Stimulated activated CD4-positive, alpha-beta T cell treated with anti-CD3 and anti-CD28 coated beads, Interleukin-4, amount 100 ng/mL, for 24 hours (primary cell): ENCODE measurements at regions not wholly inside any gene's neighbourhood (a gene's known extent, or its start where the extent isn't known, plus 50 kb on each side); places are given as distances from the start of the nearest gene placed in this dataset.
"Not testable (repeated sequence)": the region's sequence is repeated elsewhere in the genome, so short reads cannot be mapped to it uniquely, and the experiment has no call there.

Experiments
- DNase-seq: peaks from one replicate; pipeline ENCODE4 v3.0.0-alpha.2; 2020

DNA sequence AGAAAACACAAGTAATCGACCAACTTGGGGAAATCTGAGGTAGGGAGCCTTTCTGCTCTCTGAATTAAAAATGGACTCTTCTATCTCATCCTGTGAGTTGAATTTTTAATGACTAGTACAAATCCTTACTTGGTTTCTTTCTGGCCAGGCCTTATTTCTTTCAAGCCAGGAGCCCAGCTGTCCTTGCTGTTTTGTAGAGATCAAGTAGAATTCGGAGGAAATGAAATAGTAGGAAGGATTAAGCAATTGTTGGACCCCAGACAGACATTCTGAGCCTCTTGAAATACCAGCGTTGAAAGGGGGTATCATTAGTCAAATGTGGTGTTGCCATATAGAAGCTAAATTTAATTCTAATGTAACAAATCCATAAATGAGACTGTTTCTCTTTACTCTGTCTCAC lies 53.7 kb upstream of the SMIM15 start:
- DNase-seq = no peak

DNA sequence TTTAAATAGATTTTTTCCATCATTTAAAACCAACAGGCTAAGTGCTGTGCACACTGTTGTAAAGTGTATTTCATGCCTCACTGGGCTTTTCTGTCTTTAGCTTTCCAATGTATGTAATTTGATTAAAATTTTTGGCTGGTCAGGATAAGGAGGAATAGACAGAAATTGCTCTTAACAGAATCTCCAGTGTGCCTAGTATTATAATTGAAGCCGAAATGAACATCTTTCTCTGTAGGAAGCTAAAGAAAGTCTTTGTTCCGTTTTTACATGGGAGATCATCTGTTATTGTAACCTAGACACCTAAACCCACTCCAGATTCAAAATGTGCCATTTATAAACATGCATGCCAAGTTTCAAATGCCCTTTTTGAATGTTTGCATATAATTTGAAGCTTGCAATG lies 54.5 kb upstream of the SMIM15 start:
- DNase-seq = no peak

DNA sequence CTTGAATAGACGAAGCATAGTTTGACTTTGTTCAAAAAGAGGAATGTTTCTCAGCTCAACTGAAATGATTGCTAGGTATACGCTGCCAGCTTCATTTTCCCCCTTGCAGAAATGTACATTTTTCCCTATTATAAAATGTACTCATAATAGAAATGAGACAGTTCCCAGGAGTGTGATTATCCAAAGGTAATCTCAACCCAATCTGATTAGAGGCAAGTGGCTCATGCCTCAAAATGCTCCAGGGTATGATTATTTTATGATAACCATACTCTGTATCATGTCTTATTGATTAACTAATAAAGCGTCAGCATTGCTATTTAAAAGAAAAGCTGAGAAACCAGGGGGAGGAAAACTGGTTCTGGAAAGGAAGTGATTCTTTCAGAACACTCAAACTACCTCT lies 54.9 kb upstream of the SMIM15 start:
- no peak for DNase-seq

DNA sequence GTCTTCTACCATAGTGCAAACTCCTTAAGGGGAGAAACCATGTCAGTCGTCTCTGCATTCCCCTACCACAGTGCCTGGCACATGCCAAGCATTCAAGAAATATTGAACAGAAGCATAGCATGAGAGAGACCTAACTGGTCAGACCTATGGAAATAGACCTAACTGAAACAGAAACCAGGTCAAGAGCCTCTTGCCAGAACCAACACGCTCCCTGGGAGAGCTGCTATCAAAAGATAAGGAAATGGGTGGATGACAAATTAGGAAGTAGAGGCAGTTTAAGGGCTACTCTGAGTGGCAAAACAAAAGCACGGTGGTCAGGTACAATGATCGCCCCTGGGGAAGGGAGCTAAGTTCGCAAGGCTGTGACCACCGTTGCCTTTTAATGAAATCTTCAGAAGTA lies 66.0 kb upstream of the SMIM15 start:
- DNase-seq = no peak

DNA sequence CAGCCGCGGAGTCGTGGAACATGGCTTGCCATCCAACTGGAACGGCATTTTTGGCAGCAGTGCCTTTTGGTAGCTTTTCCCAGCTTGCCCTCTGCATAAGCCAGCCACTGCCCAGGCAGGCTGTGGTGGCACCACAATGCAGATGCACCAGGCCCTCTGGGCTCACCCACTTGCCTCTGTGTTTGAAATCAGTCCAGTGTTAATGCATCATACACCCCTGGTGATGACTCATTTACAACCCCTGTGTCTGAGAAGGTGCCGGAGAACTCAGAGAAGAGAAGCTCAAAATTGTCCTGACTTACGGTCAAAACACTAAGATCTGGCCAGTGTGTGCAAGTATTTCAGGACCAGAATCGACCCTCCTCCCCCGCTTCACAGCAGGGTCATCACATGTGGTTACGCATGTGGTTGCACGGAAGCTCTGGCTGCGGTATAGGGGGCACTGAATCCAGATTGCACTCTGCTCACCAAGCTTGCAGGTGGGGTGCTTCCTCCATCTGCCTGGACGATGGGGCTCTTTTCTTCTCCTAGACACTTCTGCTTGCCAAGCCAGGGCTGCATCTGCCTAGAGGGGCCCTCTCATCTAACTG lies 66.5 kb upstream of the SMIM15 start:
- no peak for DNase-seq

DNA sequence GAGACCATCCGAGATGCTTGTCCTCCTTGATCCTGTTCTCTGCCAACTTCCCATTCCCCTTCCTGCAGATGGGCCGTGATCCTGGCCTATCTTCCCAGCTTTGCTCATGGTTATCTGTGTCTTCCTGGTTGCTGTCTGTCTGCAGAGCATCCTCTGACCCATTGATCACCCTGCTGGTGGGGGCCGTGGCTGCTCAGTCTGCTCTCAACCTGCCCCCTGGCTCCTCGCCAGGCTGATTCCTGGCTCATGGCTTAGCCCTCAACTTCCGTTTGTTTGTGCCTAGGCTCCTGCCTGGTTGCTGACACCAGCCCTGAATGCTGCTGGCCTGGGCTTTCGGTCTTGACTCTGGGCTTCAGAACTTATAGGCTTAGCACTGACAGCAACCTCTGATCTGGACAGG lies 67.1 kb upstream of the SMIM15 start:
- DNase-seq = no peak

DNA sequence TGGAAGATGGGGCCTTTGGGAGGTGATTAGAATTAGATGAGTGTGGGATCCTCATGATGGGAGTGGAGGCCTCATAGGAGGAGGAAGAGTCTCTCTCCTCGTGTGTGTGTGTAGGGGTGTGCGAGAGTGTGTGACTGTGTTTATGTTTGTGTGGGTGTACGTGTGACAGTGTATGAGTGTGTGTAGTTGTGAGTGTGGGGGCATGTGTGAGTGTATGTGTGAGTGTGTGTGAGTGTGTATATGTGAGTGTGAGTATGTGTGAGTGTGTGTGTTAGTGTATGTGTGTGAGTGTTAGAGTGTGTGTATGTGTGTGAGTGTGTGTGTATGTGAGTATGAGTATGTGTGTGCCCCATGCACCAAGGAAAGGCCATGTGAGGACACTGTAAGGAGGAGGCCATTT lies 68.2 kb upstream of the SMIM15 start:
- no peak for DNase-seq

DNA sequence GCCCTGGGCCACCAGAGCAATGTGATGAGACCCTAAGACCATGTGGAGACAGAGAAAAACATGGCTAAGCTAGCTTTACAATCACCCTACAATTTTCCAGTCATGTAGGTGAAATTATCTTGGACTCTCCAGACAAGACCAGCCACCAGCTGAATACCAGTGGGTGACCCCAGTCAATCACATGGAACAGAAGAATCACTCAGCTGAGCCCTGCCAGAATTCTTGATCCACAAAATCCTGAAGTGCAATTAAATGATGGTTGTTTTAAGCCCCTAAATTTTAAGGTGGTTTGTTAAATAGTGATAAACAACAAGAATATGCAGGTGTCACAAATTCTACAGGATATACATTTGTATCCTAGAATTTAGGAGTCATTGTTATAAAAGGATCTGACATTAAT lies 69.5 kb upstream of the SMIM15 start:
- no peak for DNase-seq

DNA sequence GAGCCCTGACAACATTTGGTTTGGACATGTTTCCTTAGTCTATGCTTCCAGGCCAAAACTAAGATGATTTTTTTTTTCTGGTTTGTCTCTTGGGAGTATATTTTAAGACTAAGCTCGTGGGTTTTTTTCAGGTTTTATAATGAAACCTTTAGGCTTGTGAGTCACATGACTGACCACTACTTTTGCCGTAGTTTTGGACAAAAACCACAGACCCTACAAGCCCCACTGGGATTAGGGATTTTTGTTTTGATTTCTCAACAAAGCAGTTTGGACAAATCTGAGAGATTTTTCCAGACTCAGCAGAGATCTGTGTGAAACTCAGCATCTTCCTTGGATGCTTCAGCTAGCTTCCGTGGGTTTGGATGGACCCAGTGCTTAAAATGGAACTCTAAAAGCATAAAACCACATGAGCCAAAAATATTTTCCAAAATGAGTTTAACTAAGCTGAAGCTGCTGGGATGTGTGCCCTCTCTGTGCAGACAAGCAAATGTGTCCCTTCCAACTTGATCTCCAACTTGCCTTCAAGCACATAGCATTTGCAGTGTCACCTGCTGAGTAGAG lies 70.3 kb upstream of the SMIM15 start:
- DNase-seq = no peak

DNA sequence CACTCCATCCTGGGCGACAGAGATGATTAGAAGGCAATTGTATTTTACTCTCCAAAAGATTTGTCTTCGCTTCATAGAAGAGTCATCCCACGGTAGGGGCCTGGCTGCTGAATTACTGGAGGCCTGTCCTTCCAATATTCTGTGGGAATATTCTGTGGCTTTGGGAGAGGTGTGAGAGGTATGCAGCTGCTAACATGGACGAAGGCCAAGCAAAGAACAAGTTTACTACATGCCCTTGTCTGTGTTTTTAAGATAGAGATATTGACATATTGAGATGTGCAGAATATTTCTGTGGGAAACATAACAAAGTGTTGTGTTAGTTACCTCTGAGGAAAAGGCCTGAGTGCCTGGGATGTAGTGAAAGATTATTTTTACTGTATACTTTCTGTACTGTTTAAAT lies 71.8 kb upstream of the SMIM15 start:
- DNase-seq = no peak

DNA sequence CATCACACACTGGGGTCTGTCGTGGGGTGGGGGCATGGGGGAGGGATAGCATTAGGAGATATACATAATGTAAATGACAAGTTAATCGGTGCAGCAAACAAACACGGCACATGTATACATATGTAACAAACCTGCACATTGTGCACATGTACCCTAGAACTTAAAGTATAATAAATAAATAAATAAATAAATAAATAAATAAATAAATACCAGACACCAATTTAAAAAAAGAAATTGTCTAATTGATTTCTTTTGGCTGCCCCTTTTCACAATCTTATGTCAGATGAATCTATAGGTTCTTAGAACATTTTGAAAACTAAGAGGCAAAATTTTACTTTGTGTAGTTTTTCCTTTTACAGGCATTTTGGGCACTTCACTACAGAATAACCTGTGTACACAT lies 74.4 kb upstream of the SMIM15 start:
- DNase-seq = not testable (repeated sequence)

DNA sequence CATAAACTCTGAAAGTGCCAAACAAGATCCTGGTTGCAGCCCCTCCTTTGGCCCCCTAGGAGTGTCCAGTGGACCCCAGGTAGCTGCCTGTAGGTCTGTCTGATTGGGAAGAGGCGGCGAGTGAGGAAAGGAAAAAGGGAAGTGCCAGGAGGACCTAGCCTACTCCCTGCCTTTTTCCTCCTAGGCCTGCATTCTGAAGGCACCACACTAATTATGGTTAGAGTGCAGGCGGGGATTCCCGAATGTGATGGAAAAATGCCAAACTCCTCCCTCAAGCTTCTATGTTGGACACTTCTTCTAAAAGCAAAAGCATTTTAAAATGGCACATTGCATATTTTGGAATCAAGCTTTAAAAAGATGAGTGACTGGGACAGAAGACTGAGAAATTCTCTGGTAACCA lies 83.2 kb upstream of the SMIM15 start:
- DNase-seq = no peak

DNA sequence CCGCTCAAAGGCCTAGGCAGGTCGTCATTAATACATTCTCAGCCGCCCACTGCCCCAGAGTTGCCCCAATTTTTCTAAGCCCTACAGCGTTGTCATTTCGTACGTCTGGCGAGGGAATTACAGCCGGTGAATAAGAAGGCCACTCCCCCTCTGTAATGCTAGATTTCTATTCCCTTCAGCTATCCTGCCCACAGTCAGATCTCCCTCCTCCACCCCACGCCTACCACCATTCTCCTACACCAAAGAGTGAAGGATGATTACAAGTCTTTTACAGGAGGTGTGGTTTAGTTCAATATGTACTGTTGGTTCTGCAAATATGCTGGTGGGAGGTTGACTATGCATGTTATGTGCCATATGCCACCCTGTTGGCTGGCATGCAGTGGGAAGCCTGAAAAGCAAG lies 83.7 kb upstream of the SMIM15 start:
- no peak for DNase-seq

DNA sequence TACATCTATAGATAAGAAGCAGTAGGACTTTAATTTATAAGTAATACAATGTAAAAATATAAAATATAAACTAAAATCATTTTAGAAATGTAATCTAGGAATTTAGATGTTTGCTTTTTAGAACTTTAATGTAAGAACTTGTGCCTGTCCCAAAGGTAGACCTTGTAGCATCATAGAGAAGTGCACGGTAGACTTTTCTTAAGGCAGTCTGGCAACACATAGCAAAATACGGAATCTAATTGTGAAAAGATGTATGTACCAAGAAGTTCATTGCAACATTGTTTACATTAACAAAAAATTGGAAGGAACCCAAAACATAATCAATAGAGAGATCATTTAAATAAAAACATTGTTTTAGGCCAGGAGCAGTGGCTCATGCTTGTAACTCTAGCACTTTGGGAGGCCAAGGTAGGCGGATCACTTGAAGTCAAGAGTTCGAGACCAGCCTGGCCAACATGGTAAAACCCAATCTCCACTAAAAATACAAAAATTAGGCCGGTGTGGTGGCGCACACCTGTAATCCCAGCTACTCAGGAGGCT lies 84.6 kb upstream of the SMIM15 start:
- no peak for DNase-seq

DNA sequence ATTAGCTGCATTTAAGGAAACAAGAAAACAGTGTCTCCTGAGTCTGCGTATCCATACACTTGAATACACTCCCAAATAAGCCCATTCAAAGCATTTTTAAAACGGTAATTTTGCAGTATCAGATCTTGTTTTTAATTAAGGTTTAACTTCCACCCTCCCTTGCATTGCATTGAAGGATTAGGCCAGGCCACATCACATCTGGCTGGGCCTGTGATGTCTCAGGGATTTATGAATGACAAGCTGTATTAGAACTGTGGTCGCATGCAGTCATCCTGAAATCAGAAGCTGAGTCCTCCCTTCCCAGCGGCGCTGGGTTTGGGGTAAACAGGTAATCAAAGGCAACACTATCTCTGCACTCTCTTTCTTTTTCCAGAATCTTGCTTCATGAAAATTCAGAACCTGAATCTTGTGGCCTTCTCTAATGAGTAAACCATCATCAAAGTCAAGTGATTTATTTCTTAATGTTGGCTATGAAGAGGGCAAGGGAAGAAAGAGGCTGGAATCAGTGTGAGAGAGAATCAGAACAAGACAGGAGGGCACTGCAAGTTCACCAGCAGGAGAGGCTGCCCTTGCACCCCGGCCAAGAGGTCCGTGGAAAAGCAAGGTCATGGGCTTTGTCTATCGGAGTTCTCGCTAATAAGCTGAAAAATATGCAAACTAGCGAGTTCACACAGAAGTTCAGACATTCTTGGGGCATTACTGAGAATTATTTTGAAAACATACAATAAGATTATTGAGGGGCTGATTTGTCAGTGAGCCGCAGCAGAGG lies 80.0 kb upstream of the ZSWIM6 start:
- DNase-seq = no peak

DNA sequence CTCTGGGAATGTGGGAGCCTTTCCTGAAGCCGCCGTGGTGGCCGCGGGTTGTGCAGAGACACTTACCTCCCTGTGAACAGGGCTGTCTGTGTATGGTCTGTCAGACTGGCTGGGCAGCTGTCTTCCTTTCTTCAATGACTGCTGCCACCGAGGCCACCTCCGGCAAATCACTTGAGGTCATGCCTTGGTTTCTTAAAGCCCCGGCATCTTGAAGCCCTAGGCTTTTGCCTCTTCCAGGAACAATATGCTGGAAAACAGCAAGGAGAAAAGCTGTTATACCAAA lies 79.5 kb upstream of the ZSWIM6 start:
- DNase-seq = no peak

DNA sequence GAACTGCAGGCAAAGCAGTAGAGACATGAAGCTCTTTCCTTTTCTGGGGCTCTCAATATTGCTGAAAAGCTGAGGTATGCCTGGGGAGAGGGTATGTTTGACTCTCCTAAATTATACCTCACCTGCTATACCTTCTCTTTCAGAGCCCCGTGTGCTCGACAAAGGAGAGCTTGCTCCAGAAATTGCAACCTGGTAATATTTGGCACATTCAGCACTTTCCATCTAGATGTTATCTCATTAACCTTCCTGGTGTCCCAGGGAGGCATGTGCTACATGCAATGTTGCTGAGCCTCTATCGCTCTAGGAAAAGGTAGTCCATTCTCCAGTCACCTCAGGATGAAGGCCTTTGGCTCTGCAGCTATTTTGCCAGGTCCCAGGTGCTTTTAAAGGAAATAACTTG lies 78.5 kb upstream of the ZSWIM6 start:
- DNase-seq = no peak

DNA sequence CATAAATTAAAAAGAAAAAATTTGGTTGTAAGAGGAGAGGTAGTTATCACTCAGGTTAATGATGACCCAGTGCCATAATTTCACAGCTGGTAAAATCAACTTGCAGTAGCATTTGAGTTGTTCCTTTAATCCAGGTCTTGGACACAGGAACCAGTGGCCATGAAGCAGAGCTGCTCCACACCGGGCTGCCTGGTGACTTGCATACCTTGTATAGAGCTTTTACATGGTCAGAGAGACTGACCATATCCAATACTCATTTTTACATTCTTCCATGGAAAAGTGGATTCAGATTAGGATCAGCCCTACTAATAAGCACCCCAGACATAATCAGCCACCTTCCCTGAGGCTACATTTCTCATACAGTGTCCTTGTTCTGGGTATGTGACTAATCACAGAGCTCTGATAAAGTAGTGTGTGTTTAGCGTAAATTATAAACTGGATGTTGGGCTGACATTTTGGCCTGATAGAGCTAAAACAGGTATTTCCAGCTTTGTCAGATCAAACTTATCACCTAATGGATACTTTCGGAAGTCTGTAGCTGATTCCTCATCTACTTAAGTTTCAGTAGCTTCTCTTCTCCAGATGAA lies 77.0 kb upstream of the ZSWIM6 start:
- no peak for DNase-seq

DNA sequence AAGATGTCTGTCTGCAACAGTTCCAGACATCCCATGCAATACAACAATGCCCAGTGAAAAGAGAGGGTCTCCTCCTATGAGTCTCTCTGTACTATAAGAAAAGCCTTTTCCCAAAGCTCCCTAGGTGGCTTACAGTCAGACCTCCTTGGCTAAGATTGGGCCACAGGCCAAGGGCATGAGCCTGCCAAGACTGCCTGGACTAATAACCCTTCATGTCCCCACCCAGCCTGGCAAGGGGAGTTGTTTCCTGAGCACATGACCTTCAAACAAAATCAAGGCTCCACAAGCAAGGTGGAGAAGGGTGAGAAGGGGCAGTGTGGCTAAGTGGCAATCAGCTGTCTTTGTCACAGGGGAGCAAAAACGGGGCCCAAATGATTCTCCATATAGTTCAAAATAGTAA lies 75.6 kb upstream of the ZSWIM6 start:
- no peak for DNase-seq

DNA sequence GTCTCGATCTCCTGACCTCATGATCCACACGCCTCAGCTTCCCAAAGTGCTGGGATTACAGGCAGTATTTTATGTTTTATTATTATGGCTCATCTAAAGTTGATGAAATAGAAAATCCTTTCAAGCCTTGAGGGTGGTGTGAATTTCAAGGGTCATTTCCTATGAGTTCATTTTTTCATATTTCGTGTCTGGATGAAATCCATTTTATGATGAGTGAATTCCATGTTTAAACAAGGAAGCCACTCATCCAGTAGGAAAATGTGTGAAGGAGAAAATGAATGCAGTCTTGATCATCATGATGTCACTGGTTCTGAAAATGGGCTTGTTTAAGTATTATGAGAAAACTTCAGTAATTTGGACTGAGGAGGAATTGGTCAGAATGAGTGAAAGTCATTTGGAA lies 74.6 kb upstream of the ZSWIM6 start:
- DNase-seq = no peak

DNA sequence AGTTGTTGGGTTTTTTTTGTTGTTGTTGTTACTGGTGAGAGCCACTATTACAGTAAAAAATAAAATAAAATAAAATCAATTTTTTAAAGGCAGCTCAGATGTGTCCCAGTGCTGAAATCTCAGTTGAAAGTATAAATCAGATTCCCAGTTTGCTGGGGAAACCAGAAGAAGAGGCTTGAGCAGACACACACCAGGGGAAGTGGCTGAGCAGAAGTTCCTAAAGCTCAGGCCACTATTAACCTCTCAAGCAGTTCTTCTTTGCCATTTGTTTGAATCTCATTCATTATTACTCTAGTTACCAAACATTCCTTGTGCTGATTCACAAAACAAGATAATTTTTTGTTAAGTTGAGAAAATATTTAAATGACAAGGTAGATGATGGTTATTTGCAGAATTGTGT lies 70.9 kb upstream of the ZSWIM6 start:
- DNase-seq = no peak

DNA sequence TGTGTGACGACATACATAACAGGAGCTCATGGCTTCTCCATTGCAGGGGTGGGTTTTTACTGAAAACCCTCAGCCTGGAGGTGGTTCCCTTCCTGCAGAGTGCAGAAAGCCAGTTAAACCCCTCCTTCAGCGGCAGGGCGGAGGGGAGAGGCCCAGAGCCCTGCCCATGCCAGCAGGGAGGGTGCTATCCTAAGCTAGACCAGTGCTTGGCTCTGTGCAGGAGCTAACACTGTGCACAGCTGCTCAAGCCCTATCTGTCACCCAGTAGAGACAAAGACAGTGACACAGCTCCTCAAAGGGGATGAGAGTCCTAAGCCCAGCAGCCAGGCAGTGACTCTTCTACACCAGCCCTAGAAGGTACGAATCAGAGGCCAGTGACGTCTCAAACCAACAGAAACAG lies 70.0 kb upstream of the ZSWIM6 start:
- DNase-seq = no peak

DNA sequence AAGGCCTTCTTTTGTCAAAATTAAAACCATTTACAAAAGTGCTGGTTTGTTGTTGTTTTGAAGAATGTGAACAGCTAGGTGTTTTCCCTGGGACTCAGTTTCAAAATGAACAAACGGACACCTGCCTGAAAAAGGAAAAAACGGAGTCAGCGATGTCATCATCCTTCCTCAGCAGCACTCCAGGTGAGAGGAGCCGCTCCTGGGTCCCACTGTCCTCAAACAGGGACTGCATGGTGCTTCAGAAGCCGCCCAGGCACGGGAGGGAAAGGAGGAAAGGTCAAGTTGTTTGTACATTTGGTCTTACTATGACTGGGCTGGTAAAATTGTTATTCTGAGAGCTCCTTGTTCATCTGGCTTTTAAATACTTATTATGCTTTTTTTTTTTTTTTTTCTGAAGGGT lies 69.0 kb upstream of the ZSWIM6 start:
- DNase-seq = no peak

DNA sequence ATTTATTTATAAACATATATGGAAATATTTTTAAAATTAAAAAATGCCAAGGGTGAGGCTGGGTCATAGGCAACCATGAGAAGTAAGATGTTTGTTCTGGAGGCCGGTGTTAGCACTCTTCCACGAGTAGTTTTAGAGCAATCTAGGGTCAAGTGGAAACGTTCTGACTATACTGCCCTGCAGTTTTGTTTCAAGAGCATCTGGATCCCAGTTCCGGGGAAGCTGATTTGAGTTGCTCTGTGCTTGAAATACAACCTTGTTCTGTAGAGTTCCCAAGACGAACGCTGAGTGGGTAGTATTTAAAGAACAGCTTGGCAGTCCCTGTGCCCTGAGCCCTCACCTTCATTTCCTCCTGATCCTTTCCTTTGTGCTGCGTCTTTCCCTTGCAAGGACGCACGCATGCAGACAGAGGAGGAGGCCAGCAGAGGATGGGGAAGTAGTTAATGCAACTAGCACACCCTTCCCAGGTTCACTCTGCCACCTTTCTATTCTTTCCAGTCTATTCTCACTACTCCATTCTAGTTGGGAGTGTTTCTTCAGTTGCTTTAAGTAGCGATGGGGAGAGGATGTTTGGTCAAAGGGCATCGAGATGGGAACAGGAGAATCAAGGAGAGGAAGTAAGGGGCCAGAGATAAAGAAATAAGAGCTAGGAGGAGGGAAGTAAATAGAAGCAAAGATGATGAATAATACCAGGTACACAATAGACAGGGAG lies 68.3 kb upstream of the ZSWIM6 start:
- no peak for DNase-seq
